HCT116 (cell line): ENCODE measurements at regions not wholly inside any gene's neighbourhood (a gene's known extent, or its start where the extent isn't known, plus 50 kb on each side); places are given as distances from the start of the nearest gene placed in this dataset.

ENCODE experiments used
- ATAC-seq: fragments of 200-7000 bp; cut with Tn5 transposase; 2 replicates; pipeline ENCODE4 v1.9.1; 2020; ENCODE audit warnings: mild to moderate bottlenecking, moderate library complexity
- BruUV-seq: library from RNA; stranded (reverse); fragments of 400-500 nt; replicated peaks from 2 replicates; lab custom pipeline; 2021; lab: Mats Ljungman, UMichigan
- CTCF ChIA-PET: fragments of 300-600 bp; sonication (Branson Sonifier 250); formaldehyde crosslinking; loops from one replicate; lab custom pipeline; 2021; ENCODE audit warnings: antibody characterized with exemption; lab: Charles Lee
- POLR2A ChIA-PET: fragments of 300-600, 350-600 bp; sonication (Branson Sonifier 250); formaldehyde crosslinking; loops from one replicate; lab custom pipeline; 2021; ENCODE audit warnings: antibody characterized with exemption; lab: Charles Lee
- RAD21 ChIA-PET, 2 experiments: fragments of 300-600 bp; sonication (Branson Sonifier 250); formaldehyde crosslinking; loops; one replicate each; lab custom pipeline; 2023; ENCODE audit warnings: low total read pairs in 2 of 2; ENCODE audit not compliant: uncharacterized antibody in 2 of 2, unreplicated experiment in 2 of 2, low non-redundant PET in 1 of 2; lab: Charles Lee
- DNase-seq: peaks from one replicate; pipeline ENCODE4 v3.0.0-alpha.2; 2010; ENCODE audit warnings: low read depth, low spot score
- H2AFZ ChIP-seq: fragments of 200-600 bp; shearing (Covaris generic), sonication (generic); 2 replicates; pipeline ENCODE4 v1.6.1; 2017; ENCODE audit warnings: low read depth, mixed run types, mixed read lengths, antibody characterized with exemption, low read length; ENCODE audit not compliant: poor library complexity, severe bottlenecking
- H3K27ac ChIP-seq: 2 replicates; pipeline ENCODE4 v1.5.1; 2012; ENCODE audit warnings: low read depth, low read length
- H3K27me3 ChIP-seq: fragments of 200-600 bp; sonication (generic); 2 replicates; pipeline ENCODE4 v1.6.1; 2016; ENCODE audit warnings: mixed run types, low read length, mixed read lengths; ENCODE audit not compliant: insufficient read depth
- H3K36me3 ChIP-seq, 2 experiments: fragments of 200-500 bp in 1 of 2; fragments of 200-600 bp in 1 of 2; sonication (Bioruptor generic) in 1 of 2; sonication (generic) in 1 of 2; 2 replicates each; pipeline versions ENCODE4 v1.5.1 to v1.6.1; 2014 to 2016; ENCODE audit warnings: low read length in 2 of 2, inconsistent platforms in 1 of 2, mixed read lengths in 1 of 2, mixed run types in 1 of 2; ENCODE audit not compliant: insufficient read depth in 2 of 2, control insufficient read depth in 1 of 2
- H3K4me1 ChIP-seq, 2 experiments: fragments of 200-600 bp in 1 of 2; sonication (generic) in 1 of 2; 2 replicates each; pipeline versions ENCODE4 v1.5.1 to v1.6.1; 2012 to 2017; ENCODE audit warnings: low read length in 2 of 2, inconsistent platforms in 1 of 2, mild to moderate bottlenecking in 1 of 2, mixed read lengths in 1 of 2, mixed run types in 1 of 2, moderate library complexity in 1 of 2; ENCODE audit not compliant: insufficient read depth in 2 of 2, control insufficient read depth in 1 of 2
- H3K4me2 ChIP-seq: fragments of 200-600 bp; sonication (generic); 2 replicates; pipeline ENCODE4 v1.6.1; 2017; ENCODE audit warnings: mixed run types, low read length, mixed read lengths
- H3K4me3 ChIP-seq, 2 experiments: fragments of 200-600 bp in 1 of 2; sonication (generic) in 1 of 2; replicated peaks in 1 of 2; 2 replicates each; pipeline ENCODE4 v1.5.1; 2011 to 2016; ENCODE audit warnings: low read length in 2 of 2, control low read depth in 1 of 2, low read depth in 1 of 2, mild to moderate bottlenecking in 1 of 2, mixed read lengths in 1 of 2, mixed run types in 1 of 2
- H3K79me2 ChIP-seq: fragments of 200-600 bp; sonication (generic); 2 replicates; pipeline ENCODE4 v1.6.1; 2017; ENCODE audit warnings: mild to moderate bottlenecking, mixed run types, low read length, moderate library complexity, mixed read lengths; ENCODE audit not compliant: insufficient read depth
- H3K9ac ChIP-seq: fragments of 200-600 bp; sonication (generic); 2 replicates; pipeline ENCODE4 v1.6.1; 2016; ENCODE audit warnings: low read length, mixed read lengths
- H3K9me2 ChIP-seq: fragments of 200-600 bp; sonication (generic), shearing (Covaris generic); 2 replicates; pipeline ENCODE4 v1.6.1; 2017; ENCODE audit warnings: mixed run types, mild to moderate bottlenecking, moderate library complexity; ENCODE audit not compliant: insufficient read depth
- H3K9me3 ChIP-seq, 2 experiments: fragments of 200-500 bp in 1 of 2; fragments of 200-600 bp in 1 of 2; sonication (Bioruptor generic) in 1 of 2; sonication (generic) in 1 of 2; 2 replicates each; pipeline ENCODE4 v1.6.1; 2014 to 2017; ENCODE audit warnings: low read length in 2 of 2, mixed read lengths in 2 of 2, inconsistent platforms in 1 of 2, low read depth in 1 of 2, mild to moderate bottlenecking in 1 of 2, mixed run types in 1 of 2, moderate library complexity in 1 of 2; ENCODE audit not compliant: control insufficient read depth in 1 of 2, insufficient read depth in 1 of 2
- H4K20me1 ChIP-seq: fragments of 200-600 bp; sonication (generic), shearing (Covaris generic); 2 replicates; pipeline ENCODE4 v1.6.1; 2017; ENCODE audit warnings: mixed run types, mild to moderate bottlenecking, moderate library complexity; ENCODE audit not compliant: insufficient read depth
- CBX3 ChIP-seq: IDR thresholded peaks from 2 replicates; pipeline ENCODE4 v1.6.1; 2012; ENCODE audit warnings: low read depth
- CEBPB ChIP-seq: IDR thresholded peaks from 2 replicates; pipeline ENCODE4 v1.6.1; 2012; ENCODE audit warnings: low read depth
- EGR1 ChIP-seq: IDR thresholded peaks from 2 replicates; pipeline ENCODE4 v1.6.1; 2012; ENCODE audit warnings: low read depth
- ELF1 ChIP-seq: IDR thresholded peaks from 2 replicates; pipeline ENCODE4 v1.6.1; 2012; ENCODE audit warnings: low read depth, borderline replicate concordance
- EZH2 ChIP-seq: fragments of 200-600 bp; sonication (generic); IDR thresholded peaks from 2 replicates; pipeline ENCODE4 v1.6.1; 2017; ENCODE audit warnings: antibody characterized with exemption, mixed run types
- EZH2phosphoT487 ChIP-seq: fragments of 200-600 bp; IDR thresholded peaks from 2 replicates; pipeline ENCODE4 v1.6.1; 2018; ENCODE audit warnings: antibody characterized with exemption, borderline replicate concordance
- FOSL1 ChIP-seq: IDR thresholded peaks from 2 replicates; pipeline ENCODE4 v1.6.1; 2012; ENCODE audit warnings: low read depth
- POLR2A ChIP-seq: IDR thresholded peaks from 2 replicates; pipeline ENCODE4 v1.7.0; 2011; ENCODE audit warnings: borderline replicate concordance; ENCODE audit not compliant: insufficient read depth, insufficient read length; ENCODE audit errors: extremely low read depth
- RAD21 ChIP-seq: IDR thresholded peaks from 2 replicates; pipeline ENCODE4 v1.6.1; 2012; ENCODE audit warnings: low read depth, mild to moderate bottlenecking
- SIN3A ChIP-seq: IDR thresholded peaks from 2 replicates; pipeline ENCODE4 v1.6.1; 2012; ENCODE audit warnings: low read depth
- SP1 ChIP-seq: IDR thresholded peaks from 2 replicates; pipeline ENCODE4 v1.6.1; 2012; ENCODE audit warnings: low read depth
- SRF ChIP-seq: IDR thresholded peaks from 2 replicates; pipeline ENCODE4 v1.6.1; 2012; ENCODE audit warnings: low read depth
- TCF7L2 ChIP-seq: IDR thresholded peaks from 2 replicates; pipeline ENCODE4 v1.7.0; 2011; ENCODE audit warnings: borderline replicate concordance, inconsistent platforms; ENCODE audit not compliant: insufficient read depth, insufficient read length; ENCODE audit errors: extremely low read depth
- YY1 ChIP-seq: IDR thresholded peaks from 2 replicates; pipeline ENCODE4 v1.6.1; 2011; ENCODE audit warnings: low read length, low read depth, moderate library complexity, mild to moderate bottlenecking; ENCODE audit not compliant: insufficient replicate concordance; ENCODE audit errors: extremely low read depth
- ZFX ChIP-seq: fragments of 450-650 bp; IDR thresholded peaks from 2 replicates; pipeline ENCODE4 v1.6.1; 2017
- ZNF274 ChIP-seq: fragments of 200-500 bp; sonication (Bioruptor generic); IDR thresholded peaks from 2 replicates; pipeline ENCODE4 v1.6.1; 2014; ENCODE audit warnings: mild to moderate bottlenecking, low read depth, low read length, inconsistent platforms
- intact Hi-C: fragments of 100-400 bp; cut with micrococcal nuclease; formaldehyde crosslinking; loops from 2 replicates; pipeline ENCODE4 v1.10.0; 2022
- TF ChIP-seq, protein P1 (sequence below): IDR thresholded peaks from 2 replicates; pipeline ENCODE4 v1.6.1; 2012
- TF ChIP-seq, protein P2 (sequence below): IDR thresholded peaks from 2 replicates; pipeline ENCODE4 v1.6.1; 2011; ENCODE audit warnings: mild to moderate bottlenecking, low read length, moderate library complexity; ENCODE audit not compliant: insufficient replicate concordance; ENCODE audit errors: extremely low read depth
- TF ChIP-seq, protein P3 (sequence below): IDR thresholded peaks from 2 replicates; pipeline ENCODE4 v1.6.1; 2012; ENCODE audit warnings: low read depth

DNA sequence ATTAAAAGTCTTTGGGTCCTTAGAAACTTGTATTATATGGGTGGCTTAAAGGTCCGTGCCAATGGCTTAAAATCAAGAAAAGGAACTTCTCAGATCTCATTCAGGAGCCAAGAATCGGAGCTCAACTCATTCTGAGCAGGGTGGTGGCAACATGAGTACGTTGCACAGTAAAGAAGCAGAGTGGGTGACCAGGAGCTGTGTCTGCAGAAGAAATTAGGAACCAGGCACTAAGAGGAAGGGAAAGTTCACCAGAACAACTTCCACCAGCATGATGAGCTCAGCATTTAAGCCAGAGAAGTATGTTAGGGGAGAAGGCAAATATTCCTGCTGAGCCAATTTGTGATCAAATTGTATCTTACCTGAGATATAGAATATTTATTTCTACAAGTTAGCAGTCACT, 236.0 kb upstream of the NRP1 start:
- ATAC-seq (no peak), DNase-seq (no peak)
- Histone ChIP-seq H3K9ac (no peak overlapping the region), H4K20me1 (no peaks in the 10 kb centered on the region), H3K9me3 (no peaks in the 10 kb centered on the region), H2AFZ (no peak overlapping the region), H3K4me2 (no peak overlapping the region), H3K9me2 (no peaks in the 10 kb centered on the region), H3K36me3 (no peaks in the 10 kb centered on the region), H3K79me2 (no peaks in the 10 kb centered on the region), H3K27ac (no peak overlapping the region), H3K4me1 (no peaks in the 10 kb centered on the region), H3K27me3 (no peaks in the 10 kb centered on the region), H3K4me3 (no peak overlapping the region)
- intact Hi-C loops, result no loop called here
- CTCF ChIA-PET, result no interaction called here
- RAD21 ChIA-PET, result no interaction called here
- TF ChIP-seq TCF7L2, result no peak
- no peak for TF ChIP-seq YY1
- TF ChIP-seq SIN3A, result no peak
- TF ChIP-seq POLR2A, result no peak
- no peak for TF ChIP-seq EGR1
- no peak for TF ChIP-seq ZFX
- TF ChIP-seq, protein P1, sequence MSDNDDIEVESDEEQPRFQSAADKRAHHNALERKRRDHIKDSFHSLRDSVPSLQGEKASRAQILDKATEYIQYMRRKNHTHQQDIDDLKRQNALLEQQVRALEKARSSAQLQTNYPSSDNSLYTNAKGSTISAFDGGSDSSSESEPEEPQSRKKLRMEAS, result no peak
- TF ChIP-seq, protein P2, sequence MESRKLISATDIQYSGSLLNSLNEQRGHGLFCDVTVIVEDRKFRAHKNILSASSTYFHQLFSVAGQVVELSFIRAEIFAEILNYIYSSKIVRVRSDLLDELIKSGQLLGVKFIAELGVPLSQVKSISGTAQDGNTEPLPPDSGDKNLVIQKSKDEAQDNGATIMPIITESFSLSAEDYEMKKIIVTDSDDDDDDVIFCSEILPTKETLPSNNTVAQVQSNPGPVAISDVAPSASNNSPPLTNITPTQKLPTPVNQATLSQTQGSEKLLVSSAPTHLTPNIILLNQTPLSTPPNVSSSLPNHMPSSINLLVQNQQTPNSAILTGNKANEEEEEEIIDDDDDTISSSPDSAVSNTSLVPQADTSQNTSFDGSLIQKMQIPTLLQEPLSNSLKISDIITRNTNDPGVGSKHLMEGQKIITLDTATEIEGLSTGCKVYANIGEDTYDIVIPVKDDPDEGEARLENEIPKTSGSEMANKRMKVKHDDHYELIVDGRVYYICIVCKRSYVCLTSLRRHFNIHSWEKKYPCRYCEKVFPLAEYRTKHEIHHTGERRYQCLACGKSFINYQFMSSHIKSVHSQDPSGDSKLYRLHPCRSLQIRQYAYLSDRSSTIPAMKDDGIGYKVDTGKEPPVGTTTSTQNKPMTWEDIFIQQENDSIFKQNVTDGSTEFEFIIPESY, result no peak
- TF ChIP-seq RAD21, result no peak
- no peak for TF ChIP-seq EZH2phosphoT487
- no peak for TF ChIP-seq SRF
- no peak for TF ChIP-seq ZNF274
- TF ChIP-seq, protein P3, sequence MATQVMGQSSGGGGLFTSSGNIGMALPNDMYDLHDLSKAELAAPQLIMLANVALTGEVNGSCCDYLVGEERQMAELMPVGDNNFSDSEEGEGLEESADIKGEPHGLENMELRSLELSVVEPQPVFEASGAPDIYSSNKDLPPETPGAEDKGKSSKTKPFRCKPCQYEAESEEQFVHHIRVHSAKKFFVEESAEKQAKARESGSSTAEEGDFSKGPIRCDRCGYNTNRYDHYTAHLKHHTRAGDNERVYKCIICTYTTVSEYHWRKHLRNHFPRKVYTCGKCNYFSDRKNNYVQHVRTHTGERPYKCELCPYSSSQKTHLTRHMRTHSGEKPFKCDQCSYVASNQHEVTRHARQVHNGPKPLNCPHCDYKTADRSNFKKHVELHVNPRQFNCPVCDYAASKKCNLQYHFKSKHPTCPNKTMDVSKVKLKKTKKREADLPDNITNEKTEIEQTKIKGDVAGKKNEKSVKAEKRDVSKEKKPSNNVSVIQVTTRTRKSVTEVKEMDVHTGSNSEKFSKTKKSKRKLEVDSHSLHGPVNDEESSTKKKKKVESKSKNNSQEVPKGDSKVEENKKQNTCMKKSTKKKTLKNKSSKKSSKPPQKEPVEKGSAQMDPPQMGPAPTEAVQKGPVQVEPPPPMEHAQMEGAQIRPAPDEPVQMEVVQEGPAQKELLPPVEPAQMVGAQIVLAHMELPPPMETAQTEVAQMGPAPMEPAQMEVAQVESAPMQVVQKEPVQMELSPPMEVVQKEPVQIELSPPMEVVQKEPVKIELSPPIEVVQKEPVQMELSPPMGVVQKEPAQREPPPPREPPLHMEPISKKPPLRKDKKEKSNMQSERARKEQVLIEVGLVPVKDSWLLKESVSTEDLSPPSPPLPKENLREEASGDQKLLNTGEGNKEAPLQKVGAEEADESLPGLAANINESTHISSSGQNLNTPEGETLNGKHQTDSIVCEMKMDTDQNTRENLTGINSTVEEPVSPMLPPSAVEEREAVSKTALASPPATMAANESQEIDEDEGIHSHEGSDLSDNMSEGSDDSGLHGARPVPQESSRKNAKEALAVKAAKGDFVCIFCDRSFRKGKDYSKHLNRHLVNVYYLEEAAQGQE, result no peak
- TF ChIP-seq CBX3, result no peak
- no peak for TF ChIP-seq CEBPB
- no peak for TF ChIP-seq ELF1
- no peak for TF ChIP-seq EZH2
- TF ChIP-seq FOSL1, result no peak
- no peak for TF ChIP-seq SP1
- POLR2A ChIA-PET, result no interaction called here
- BruUV-seq, result no TSS peak
